ENCODE measurements at regions not wholly inside any gene's neighbourhood (a gene's known extent, or its start where the extent isn't known, plus 50 kb on each side); places are given as distances from the start of the nearest gene placed in this dataset.

- TF ChIP-seq CTCF (IDR thresholded peaks at IDR 0.05) (no peak), POLR2A (IDR thresholded peaks at IDR 0.05) (no peak)
Observed at GRCh38 chr6:126504792-126505191, 164.9 kb downstream of the CENPW start.
